HG03103 (cell line): ENCODE measurements at regions not wholly inside any gene's neighbourhood (a gene's known extent, or its start where the extent isn't known, plus 50 kb on each side); places are given as distances from the start of the nearest gene placed in this dataset.
"Not testable (repeated sequence)": the region's sequence is repeated elsewhere in the genome, so short reads cannot be mapped to it uniquely, and the experiment has no call there.

Source experiments
- ATAC-seq: cut with Tn5 transposase; IDR thresholded peaks from one replicate; pipeline ENCODE4 v1.9.1; 2021; ENCODE audit warnings: low read depth; ENCODE audit not compliant: unreplicated experiment

DNA sequence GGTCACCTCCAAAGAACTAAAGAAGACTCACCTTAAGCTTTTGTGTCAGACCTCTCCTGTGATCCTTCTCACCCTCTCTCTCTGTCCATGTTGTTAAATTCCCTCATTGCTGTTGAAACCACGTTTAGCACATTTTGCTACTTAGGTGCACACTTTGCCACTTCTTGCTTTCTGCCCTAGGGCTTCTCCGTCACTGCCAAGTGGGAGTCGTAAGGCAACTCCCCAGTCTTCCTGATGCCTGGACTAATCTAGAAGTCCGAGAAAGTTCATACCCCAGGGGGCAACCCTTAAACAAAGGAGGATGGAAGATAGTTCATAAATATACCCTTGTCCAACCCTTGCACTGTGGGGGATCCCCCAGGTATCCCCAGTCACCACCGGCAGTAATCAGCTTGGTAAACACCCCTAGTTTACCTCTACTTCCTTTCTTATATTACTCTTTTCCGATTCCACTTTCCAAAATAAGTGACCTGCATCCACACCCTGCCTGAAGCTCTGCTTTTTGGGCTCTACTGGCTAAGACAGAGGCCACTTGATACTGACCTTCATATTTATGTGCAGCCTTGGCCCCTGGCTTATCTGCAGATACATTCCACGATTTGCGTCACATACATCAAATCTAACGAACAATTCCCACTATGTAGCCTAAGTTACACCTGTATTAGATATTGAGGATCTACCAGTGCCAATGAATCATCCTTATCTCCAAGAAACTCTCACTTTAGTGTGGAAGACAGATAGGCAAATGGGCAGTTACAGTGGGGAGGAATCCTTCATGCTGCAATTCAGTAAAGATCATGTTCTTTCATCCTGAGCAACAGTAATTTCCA lies 776.2 kb downstream of the RNF144A start:
- ATAC-seq: no peak

DNA sequence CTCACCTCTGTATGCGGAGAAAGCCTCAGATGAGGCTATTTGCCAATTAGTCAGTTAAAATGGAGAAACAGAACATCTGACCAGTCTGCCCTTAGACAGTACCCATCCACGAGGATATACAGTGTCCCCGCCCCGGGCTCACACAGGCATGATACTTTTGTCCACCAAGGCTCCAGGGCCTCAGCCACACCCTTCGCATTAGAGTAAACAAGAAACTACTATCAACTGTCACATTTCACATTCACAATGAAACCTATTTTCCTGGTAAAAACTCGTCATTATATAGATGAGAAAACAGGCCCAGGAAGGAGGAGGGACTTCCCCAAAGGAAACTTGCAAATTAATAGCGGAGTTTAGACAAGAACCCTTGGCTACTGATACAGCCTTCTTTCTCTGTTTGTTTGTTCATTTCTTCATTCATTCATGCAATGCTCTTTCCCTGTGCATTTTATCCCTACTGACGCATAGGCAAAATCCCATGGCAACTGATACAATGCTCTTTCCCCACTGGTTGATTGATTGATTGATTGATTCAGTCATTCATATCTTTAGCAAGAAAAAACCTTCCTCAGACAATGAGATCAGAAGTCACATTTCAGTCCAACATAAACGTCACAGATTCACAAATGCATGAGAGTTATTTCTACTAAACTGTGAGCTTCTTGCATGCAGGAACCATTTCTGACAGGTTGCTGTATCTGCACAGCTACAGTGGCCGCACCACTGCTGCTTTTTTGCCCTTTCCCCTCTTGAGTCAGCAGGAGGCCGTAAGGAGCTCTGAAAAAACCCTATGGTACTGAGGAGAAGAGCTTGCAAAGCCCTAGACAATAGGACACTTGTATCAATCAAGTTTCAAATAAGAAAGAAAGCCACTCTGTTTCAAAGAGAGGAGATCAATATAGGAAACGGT lies 777.1 kb downstream of the RNF144A start:
- ATAC-seq: no peak

DNA sequence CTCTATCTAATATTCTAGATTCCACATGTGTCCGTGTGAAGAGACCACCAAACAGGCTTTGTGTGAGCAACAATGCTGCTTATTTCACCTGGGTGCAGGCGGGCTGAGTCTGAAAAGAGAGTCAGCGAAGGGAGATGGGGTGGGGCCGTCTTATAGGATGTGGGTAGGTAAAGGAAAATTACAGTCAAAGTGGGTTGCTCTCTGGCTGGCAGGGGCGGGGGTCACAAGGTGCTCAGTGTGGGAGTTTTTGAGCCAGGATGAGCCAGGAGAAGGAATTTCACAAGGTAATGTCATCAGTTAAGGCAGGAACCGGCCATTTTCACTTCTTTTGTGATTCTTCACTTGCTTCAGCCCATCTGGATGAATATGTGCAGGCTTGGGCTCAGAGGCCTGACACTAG lies 779.3 kb downstream of the RNF144A start:
- ATAC-seq: not testable (repeated sequence)

DNA sequence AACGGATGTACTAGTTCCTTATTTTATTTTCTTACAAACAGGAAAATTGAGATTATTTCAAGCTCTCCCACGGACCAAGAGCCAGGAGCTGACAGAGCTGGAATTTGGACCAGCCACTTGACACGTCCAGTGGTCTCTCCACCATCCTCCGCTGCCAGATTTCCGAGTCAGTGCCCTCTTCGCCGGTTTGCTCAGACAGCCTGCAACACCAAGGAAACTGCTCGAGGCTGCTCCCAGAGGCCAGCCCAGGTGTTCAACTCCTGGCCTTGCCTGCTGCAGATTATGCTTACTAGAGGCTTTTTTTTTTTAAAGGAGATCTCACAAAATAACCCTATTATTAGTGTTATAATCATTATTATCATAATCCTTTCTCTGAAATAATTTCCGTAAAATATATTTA lies 779.8 kb downstream of the RNF144A start:
- ATAC-seq: no peak

DNA sequence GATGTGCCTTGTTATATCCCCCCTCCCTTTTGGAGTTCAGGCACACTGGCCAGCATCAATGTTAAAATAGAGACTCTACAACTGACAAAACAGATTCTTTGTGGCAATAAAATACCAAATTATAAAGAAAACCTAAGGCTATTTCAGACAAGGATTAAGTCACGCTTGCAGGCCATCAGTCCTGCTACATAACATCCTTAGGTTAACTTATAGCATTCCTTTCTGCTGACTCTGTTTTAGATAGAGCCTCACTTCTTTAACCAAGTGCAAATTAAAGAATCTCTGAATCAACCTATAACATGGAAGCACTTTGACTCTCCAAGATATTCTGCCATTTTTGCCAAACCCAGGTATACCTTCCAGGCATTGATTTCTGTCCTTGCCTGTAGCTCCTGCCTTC lies 784.6 kb downstream of the RNF144A start:
- no peak for ATAC-seq

DNA sequence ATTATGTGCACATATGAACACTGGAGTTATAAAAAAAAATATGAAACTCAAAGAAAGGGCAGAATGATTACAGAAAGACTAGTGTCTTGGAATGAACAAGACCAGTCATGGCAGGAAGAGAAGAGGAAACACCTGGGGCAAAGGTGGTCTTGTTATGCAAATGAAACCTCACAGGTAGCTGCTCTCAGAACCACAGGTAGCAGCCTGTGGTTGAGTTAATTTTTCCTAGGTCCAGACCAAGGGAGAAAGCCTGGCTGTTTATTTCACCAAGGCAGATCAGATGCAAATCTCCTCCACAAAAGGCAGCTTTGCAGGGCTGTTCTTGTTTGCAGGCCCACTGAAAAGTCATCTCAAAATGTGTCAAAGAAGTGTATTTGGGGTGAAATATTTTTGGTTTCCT lies 785.8 kb downstream of the RNF144A start:
- no peak for ATAC-seq

DNA sequence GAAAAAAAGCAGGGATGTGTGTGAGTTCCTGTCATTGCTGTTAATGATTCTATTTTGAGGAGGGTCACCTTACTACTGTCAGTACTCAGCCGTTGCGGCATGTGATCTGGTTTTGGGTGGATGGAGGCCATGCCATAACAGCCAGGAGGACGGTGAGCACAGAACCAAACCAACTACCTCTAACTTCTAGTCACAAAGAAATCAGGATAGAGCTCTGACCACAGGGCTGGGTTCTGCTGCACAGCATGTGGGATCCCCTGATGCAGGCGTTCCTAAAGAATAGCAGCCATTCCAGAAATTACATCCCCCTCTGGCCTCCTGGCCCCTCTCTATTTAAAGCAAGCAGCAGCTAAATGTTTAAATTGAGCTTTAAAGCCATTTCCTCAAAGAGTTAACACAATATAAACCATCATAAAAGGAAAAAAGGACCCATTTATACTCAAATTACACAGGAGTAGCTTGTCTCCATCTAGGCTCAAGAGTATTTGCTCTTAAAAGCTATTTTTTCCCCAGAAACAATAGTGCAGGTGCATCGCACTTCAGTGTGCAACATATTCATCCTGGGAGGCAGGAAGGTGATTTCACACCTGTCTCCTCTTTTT lies 786.4 kb downstream of the RNF144A start:
- no peak for ATAC-seq

DNA sequence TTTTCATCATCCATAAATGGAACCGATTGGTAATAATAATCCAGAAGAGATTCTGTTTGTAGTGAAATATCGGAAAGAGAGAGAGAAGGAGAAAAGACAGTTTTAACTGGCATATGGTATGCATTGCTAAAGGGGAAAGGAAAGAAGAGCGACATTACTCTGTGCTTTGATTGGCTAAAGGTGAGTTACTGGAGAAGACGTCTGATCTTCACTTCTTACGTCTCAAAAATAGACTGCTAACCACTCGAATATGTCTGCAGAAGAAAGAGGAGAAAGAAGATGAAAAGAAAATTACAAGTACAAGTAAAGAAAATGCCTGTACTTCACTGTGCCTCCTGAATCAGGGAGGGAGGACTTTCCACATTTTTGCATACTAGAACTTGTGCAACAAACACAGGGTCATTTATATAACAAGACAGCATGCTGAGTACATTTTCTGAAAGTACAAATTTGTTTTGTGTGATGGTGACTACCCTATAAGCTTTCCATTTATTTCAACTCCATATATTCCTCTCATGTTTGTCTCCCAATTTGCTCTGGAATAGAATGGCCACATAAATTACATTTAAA lies 787.2 kb downstream of the RNF144A start:
- no peak for ATAC-seq

DNA sequence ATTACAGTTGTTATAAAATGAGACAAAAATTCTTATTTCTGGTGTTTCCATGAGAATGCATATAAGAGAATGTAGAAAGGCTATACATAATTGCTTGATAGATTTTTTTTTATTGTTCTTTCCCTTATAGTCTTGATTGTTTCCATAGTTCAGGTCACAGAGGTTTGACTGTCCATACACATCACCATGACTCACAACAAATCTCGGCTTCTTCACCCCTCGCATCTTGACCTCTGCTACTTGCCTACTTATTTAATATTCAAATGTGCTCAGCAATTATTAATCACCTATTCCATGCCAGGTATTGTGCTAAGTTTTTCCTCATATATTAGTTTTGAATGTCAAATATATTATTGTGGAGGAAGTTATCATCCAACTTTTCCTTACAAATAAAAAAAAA lies 789.6 kb downstream of the RNF144A start:
- ATAC-seq: no peak

DNA sequence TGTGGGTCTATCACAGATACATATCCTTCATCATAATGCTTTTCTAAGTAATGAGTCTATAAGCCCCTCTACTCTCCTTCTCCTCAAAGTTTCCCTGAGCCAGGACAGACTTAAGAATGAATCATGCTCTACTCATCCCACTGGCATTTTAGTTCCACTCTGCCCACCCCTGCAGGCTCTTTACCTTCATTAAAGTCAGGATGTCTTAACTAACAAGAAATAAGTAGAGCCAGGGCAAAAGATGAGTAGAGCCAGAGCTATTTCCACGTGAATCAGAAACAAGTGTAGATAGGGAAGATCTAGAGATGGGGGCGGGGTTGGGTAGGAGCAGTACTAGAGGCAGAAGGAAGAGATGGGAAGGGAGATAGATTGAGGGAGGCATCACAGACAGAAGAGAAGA lies 790.5 kb downstream of the RNF144A start:
- no peak for ATAC-seq

DNA sequence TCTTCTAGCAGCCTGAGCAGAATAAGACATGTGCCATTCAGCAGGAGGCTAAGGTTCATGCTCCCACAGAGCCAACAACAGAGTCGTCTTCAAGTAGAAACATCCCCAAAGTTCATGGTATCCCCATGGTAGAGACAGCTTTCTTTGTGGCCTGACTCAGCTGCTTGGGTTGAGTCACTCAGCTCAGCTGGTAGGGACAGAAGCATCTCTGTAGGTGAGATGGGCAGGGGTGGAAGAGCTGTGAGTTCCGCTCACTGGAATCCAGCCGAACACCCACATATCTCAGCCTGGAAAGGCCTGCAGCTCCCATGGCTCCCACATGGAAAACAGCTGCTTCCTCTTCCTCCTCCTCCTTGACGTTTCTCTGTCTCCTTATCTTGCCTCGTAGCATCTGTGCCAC lies 792.7 kb downstream of the RNF144A start:
- no peak for ATAC-seq

DNA sequence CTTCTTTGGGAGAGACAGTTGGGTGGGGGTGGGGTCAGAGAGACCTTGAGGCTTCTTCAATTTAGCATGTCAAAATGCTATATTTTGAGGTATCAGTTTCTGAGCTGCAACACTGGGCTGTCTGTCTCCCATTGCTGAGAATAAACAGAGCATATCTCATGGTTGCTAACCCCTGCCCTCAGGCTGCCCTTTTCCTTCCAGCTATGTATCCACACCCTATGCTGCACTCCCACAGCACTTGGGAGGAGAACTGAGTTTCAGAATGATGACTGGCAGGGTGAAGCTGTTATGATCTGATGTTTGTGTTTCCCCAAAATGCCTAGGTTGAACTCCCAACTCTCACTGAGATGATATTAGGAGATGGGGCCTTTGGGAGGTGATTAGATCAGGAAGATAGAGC lies 794.0 kb downstream of the RNF144A start:
- ATAC-seq: no peak

DNA sequence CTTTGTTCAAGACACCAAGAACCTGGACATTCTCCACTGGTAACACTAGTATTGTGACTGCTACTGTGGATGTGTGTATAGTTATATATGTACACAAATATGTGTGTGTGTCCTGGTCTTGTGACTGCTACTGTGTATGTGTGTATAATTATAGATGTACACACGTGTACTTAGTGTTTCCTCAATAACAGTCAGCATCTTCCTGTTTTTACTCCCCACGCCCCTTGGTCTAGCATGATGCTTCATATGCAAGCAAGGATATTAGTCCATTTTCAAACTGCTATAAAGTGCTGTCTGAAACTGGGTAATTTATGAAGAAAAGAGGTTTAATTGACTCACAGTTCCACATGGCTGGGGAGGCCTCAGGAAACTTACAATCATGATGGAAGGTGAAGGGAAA lies 802.7 kb downstream of the RNF144A start:
- no peak for ATAC-seq

DNA sequence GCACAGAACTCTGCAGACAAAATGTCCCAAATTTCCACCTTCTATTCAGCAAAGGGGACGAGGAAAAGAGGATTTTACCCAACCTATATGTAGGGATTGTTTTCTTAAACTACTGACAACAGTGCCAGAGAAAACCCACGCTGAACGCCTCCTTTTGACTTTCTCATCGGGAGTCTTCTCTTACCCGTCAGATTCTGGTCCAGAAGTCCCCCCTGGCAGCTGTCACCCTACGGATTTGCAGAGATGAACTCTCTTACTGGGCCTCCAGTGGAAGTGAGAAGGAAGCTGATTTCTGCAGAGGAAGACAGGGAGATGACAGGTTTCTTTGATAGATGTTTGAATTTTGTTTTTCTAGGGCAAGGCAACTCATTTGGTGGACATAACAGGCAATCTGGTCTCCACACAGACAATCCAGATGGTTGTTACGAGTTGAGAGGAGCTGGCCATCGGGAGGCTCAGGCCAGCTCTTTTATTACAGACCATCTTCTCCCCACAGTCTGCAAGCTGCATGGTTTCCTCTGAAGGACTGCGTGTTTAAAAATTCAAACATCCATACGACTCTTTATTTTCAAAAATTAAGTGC lies 804.3 kb downstream of the RNF144A start:
- ATAC-seq: no peak

DNA sequence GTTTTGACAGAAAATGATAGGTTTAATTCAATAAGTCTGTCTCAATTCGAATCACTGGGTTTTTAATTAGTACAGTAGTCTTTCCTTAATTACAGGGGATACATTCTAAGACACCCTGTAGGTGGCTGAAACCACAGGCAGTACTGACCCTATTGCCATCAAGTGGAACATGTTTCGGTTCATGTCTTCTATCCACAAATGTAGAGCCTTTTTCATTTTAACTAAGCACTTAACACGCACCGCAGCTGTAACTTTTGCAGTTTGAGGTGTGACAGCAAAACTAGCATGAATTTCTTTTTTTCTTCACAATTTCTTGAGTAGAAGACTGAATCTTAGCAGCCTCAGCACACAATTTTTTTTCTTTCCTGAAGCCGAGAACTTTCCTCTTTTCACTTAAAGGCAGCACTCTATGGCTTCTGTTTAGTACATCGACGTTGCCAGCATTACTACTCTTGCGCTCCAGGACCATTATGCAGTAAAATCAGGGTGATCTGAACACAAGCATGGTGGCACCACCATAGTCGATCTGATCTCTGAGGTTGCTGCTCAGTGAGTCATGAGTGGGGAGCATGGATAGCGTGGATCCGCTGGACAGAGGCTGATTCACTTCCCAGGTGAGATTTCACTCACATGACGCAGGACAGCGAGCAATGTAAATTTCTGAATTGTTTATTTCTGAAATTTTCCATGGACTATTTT lies 805.1 kb downstream of the RNF144A start:
- ATAC-seq: no peak

DNA sequence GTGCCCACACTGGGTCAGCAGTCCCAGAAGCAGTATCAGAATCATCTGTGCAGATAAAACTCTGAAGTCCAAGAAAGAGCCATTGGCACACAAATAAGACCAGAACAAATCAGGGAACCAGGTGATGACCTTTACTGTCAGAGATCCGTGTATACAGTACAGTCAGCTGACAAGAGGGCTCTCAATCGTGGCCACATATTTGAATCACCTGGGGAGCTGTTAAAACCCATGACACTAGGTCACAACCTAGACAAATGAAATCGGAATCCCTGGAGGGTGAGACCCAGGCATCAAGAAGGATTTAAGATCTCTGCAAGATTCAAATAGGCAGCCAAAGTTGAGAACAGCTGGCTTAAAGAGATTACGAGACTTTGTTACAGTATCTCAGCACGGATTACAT lies 807.1 kb downstream of the RNF144A start:
- no peak for ATAC-seq

DNA sequence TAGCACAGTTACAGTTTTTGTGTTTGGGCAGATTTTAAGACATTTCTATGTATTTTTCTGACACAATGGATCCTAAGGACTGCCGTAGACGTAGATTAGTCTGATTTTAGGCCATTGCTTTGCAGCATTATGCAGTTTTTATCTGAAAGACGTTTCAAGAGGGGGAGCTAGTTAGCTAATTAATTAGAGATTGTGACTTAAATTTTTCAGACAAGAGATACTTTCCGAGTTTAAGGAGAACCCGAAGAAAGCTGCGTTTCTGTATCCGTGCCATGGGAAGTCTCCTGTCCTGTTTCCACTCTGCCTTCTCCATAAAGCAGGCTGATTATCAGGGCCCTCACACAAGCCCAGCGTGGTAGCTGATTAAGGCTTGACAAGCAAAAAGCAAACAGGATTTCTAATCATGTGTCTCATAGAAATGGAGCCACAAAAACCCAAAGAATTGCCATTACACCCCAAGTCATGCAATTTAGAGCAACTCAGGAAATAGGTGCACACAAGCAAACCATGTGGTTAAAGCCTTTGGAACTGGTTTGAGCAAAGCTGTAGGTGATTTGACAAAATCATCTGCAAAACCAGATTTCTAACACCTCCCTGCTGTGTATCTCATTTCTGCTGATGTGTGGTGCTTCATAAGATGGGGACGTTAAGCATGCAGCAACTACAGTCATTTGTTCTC lies 808.1 kb downstream of the RNF144A start:
- ATAC-seq: no peak

DNA sequence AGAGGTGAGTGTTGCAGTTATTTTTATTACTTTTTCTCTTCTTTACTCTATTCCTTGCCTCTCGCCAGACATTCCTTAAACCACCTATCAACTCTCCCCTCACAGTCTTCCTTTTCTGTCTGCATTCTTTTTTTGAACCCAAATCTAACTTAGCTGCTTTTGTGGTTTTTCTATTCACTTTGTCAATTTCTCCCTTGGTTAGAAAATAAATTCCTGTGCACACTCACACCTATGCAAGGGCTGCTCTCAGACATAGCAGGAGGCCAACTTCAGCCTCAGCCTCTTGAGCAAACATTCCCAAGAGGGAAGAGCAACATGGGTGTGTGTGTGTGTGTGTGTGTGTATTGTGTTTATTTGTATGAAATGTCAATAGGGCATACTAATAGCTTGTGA lies 808.6 kb downstream of the RNF144A start:
- no peak for ATAC-seq

DNA sequence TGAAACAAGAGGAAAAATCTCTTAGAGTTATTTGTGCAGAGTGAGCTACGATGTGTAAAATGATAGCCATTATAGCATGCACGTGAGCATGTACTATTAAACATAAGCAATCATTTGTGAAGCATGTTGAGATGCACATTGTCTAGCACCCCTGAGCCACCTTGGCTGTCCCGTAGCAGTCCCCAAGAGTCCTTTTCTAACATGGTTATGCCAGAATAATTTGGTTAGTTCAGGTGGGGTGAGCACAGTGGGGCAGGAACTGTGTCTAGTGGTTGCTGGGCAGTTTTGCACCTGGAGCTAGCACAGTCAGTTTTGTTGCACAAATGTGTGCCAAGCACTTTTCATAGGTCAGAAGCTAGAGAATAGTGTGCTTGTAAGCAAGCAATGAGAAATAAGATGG lies 809.8 kb downstream of the RNF144A start:
- no peak for ATAC-seq

DNA sequence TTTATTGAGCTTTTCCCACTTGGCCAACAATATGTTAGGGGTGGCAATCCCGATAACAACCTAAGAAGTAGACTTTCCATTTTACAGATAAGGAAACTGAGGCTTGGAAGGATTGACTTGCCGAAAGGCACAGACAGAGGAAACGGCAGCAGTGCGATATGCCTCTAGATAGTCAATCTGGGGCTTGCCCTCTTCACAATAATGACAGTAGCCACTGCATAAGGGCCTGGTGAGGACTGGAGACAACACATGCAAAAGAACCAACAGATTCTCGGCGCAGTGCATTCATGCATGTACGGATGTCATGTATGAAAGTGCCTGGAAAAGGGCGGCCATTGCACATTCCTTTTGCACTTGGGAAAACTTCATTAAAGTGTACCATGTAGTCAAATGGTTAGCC lies 811.2 kb downstream of the RNF144A start:
- ATAC-seq: no peak
